ENCODE measurements at regions not wholly inside any gene's neighbourhood (a gene's known extent, or its start where the extent isn't known, plus 50 kb on each side); places are given as distances from the start of the nearest gene placed in this dataset.

DNA sequence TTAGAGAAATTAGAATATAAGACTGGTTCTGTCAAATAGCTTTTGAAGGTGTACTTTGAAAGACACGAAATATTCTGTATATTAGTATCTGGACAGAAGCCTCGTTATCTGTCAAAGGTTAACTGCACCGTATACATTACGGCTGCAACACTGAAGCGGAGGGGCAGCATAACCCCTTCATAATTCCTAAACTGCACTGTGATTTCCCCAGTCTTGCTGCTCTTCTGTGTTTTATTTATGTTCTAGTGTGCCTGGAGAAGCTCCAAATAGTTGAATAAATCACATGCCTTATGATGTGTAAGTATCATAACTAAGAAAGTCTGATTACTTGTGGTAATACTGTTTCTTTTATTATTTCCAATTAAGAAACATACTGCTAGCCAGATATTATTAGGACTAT lies 285.7 kb upstream of the ROBO2 start:
- H3K4ac ChIP-seq (replicated peaks; ENCODE audit: insufficient read length, low read depth, low read length): no peak overlapping the region
- H2BK12ac ChIP-seq (ENCODE audit: low read depth, low read length): no peak overlapping the region
- no peaks in the 10 kb centered on the region for H3K27me3 ChIP-seq (replicated peaks in 1 of 4; ENCODE audit: control insufficient read depth in 3 of 4, extremely low read depth in 1 of 4, insufficient read depth in 3 of 4, low read length in 3 of 4)
- H2BK120ac ChIP-seq (replicated peaks; ENCODE audit: low read depth, low read length): no peak overlapping the region
- H2AFZ ChIP-seq (ENCODE audit: low read length): no peak overlapping the region
- no peak overlapping the region for H4K8ac ChIP-seq (ENCODE audit: extremely low read depth, insufficient read depth, low read length)
- H4K5ac ChIP-seq (ENCODE audit: insufficient read length, low read depth, low read length): no peak overlapping the region
- no peak overlapping the region for H3K18ac ChIP-seq (ENCODE audit: extremely low read depth, low read length)
- no peak overlapping the region for H3K4me2 ChIP-seq (ENCODE audit: insufficient read depth in 1 of 2, low read depth in 2 of 2, low read length in 2 of 2)
- H3K23ac ChIP-seq (ENCODE audit: insufficient read length): no peak overlapping the region
- no peak overlapping the region for H3K56ac ChIP-seq (replicated peaks; ENCODE audit: insufficient read length, low read depth, low read length)
- H4K20me1 ChIP-seq (replicated peaks in 1 of 2; ENCODE audit: control insufficient read depth in 1 of 2, insufficient read depth in 2 of 2, low read length in 2 of 2): no peaks in the 10 kb centered on the region
- ChIA-PET CTCF (ENCODE audit: partially characterized antibody) (interaction anchor here (0.6 to 1.5 kb wide), 8 partner anchors 10 to 566 kb away, joined by 3 to 4 read pairs (median 4); no protein-coding TSS in a partner anchor), POLR2A (ENCODE audit: partially characterized antibody) (no interaction called here)
- H3K36me3 ChIP-seq (ENCODE audit: control insufficient read depth in 2 of 4, insufficient read depth in 4 of 4, low read length in 3 of 4): no peaks in the 10 kb centered on the region
- H3K23me2 ChIP-seq (ENCODE audit: low read depth, low read length): no peaks in the 10 kb centered on the region
- no peak overlapping the region for H2AK5ac ChIP-seq (ENCODE audit: low read depth, low read length)
- H3K79me2 ChIP-seq (ENCODE audit: control insufficient read depth in 1 of 2, insufficient read depth in 2 of 2, low read length in 2 of 2): no peaks in the 10 kb centered on the region
- no peaks in the 10 kb centered on the region for H3K9me3 ChIP-seq (ENCODE audit: insufficient read depth in 2 of 2, low read depth in 1 of 2, low read length in 1 of 2)
- H4K91ac ChIP-seq (replicated peaks; ENCODE audit: insufficient read length, low read length): no peak overlapping the region
- H3K79me1 ChIP-seq (ENCODE audit: low read depth, low read length): no peaks in the 10 kb centered on the region
- no peak overlapping the region for H3K4me3 ChIP-seq (ENCODE audit: extremely low read depth in 1 of 4, insufficient read depth in 2 of 4, low read depth in 3 of 4, low read length in 4 of 4)
- H3K9ac ChIP-seq (replicated peaks in 1 of 4; ENCODE audit: extremely low read depth in 1 of 4, low read depth in 3 of 4, low read length in 3 of 4): no peak overlapping the region
- no peak overlapping the region for H2BK20ac ChIP-seq (ENCODE audit: low read length)
- no peak overlapping the region for H3K27ac ChIP-seq (ENCODE audit: low read depth, low read length)
- no peak overlapping the region for H3K14ac ChIP-seq (ENCODE audit: insufficient read length)
- no peak overlapping the region for H2BK5ac ChIP-seq (ENCODE audit: low read depth, low read length)
- 90% methylated on average over 5 of the region's 5 CpGs; no CpG with 5 or more reads in 1 of the 2 experiments for WGBS, 2 experiments (ENCODE audit: extremely low coverage in 1 of 2, insufficient coverage in 1 of 2, insufficient read length in 1 of 2, insufficient replicate concordance in 2 of 2, low coverage in 1 of 2, low lambda C conversion rate in 2 of 2, missing lambda C conversion rate in 1 of 2)
- DNase-seq (ENCODE audit: low read depth in 1 of 2, low spot score in 2 of 2): no peak
- H3K4me1 ChIP-seq (replicated peaks in 1 of 4; ENCODE audit: control insufficient read depth in 3 of 4, insufficient read depth in 4 of 4, low read length in 3 of 4): no peaks in the 10 kb centered on the region
- H2BK15ac ChIP-seq (ENCODE audit: low read length): no peak overlapping the region
- no peak for FAIRE-seq
- TF ChIP-seq CREB1 (IDR thresholded peaks at IDR 0.05) (no peak), FOSL1 (IDR thresholded peaks at IDR 0.05; ENCODE audit: insufficient read depth, low read depth, low read length) (no peak), KDM1A (IDR thresholded peaks at IDR 0.05; ENCODE audit: borderline replicate concordance, low read length) (no peak), TAF7 (optimal IDR thresholded peaks at IDR 0.05; ENCODE audit: borderline replicate concordance, low read depth, low read length) (no peak), JUN (IDR thresholded peaks at IDR 0.05; ENCODE audit: low read depth, low read length) (no peak), CBX5 (IDR thresholded peaks at IDR 0.05; ENCODE audit: low read depth, low read length) (no peak), PHF8 (conservative IDR thresholded peaks at IDR 0.05; ENCODE audit: low read depth, low read length) (no peak), SIRT6 (IDR thresholded peaks at IDR 0.05; ENCODE audit: low read length) (no peak), CHD2 (IDR thresholded peaks at IDR 0.05; ENCODE audit: low read length) (no peak), EGR1 (IDR thresholded peaks at IDR 0.05; ENCODE audit: borderline replicate concordance, low read depth, low read length) (no peak), TAF1 (IDR thresholded peaks at IDR 0.05; ENCODE audit: low read depth, low read length) (no peak), RNF2 (IDR thresholded peaks at IDR 0.05; ENCODE audit: borderline replicate concordance, low read depth, low read length, missing control alignments, poor library complexity, severe bottlenecking) (no peak), SIX5 (IDR thresholded peaks at IDR 0.05; ENCODE audit: low read depth, low read length) (no peak), RFX5 (IDR thresholded peaks at IDR 0.05; ENCODE audit: borderline replicate concordance, low read depth, low read length) (no peak)
- TF ChIP-seq, protein P1, sequence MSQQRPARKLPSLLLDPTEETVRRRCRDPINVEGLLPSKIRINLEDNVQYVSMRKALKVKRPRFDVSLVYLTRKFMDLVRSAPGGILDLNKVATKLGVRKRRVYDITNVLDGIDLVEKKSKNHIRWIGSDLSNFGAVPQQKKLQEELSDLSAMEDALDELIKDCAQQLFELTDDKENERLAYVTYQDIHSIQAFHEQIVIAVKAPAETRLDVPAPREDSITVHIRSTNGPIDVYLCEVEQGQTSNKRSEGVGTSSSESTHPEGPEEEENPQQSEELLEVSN (IDR thresholded peaks at IDR 0.05): no peak

Data from H1 (cell line).